Hematopoietic multipotent progenitor cell treated with erythropoietin and hydrocortisone succinate and interleukin-3 and kit ligand, for 15 days (in vitro differentiated cells): ENCODE measurements at regions not wholly inside any gene's neighbourhood (a gene's known extent, or its start where the extent isn't known, plus 50 kb on each side); places are given as distances from the start of the nearest gene placed in this dataset.

Experiments
- DNase-seq: peaks from one replicate; pipeline ENCODE4 v3.0.0-alpha.2; 2015; ENCODE audit warnings: low spot score

GRCh38 chr6:48233063-48233462, 122.1 kb upstream of the PTCHD4 start:
- no peak for DNase-seq

DNA sequence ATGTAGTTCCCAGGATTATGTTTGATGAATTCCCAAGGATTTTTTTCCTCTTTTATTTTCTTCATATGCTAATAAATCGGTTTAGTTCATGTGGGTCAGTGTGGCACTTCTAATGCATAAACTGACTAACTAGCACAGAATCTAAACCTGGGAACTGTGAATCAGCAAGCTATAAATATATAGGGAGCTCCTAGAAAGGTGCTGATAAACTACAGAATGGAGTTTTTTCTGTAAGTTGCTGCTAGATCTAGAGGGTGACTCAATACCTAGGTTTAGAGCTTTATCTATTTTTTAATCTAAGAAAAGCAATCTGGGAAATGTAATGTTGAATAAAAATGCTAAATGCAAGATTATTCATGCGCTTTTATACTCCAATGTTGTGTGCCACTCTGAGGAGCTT, 118.8 kb upstream of the PTCHD4 start:
- no peak for DNase-seq

- DNase-seq: no peak
Observed at GRCh38 chr6:48222241-48222640, 111.2 kb upstream of the PTCHD4 start.

DNA sequence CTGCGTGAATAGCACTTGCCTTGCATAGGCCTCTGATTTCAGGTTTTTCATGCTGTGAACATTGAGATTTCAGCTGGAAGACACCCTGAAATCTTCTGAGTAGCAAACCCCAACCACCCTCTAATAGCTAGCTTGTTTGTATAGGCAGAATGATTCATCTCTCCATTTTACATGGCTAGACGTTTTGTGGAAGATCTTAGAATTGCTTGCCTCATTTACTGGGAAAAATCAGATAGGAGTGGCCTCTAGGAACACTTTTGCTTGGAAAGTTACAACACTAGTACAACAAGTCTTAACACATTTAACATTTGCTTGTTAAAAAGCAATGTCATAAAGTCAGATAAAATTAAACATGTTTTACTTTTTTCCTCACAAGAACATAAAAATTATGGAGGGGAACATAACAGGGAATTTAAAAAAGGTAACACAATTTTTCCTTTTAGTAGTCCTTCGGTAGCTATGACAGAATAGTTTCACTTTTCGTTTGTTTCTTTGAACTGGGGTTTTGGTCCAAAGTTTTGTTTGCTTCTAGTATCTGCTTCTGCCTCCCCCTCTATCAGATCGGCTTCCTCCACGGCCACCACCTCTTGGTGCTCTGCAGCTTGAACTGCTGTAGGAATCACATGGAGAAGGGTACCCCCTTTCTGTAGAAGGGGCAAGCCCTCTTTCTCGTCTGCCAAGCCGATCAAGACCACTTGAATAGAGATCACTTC, 102.2 kb upstream of the PTCHD4 start:
- DNase-seq: no peak

DNA sequence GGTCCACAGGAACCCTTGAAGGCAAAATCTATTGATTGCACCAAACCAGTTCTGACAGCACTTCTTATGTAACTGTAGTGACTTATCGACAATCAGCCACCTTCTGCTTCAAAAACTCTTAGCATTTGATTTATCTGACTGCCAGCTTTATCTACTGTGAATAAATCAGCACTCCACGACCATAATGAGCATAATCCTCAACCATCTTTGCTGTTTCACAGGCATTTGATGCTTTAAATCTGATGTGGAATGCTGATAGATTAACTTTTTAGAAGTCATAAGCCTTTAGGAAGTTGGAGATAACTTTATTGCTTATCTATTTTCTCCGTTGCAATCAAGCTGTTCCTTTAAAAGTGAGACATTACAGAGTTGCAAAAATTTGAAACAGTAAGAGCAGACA, 101.5 kb upstream of the PTCHD4 start:
- DNase-seq: no peak

DNA sequence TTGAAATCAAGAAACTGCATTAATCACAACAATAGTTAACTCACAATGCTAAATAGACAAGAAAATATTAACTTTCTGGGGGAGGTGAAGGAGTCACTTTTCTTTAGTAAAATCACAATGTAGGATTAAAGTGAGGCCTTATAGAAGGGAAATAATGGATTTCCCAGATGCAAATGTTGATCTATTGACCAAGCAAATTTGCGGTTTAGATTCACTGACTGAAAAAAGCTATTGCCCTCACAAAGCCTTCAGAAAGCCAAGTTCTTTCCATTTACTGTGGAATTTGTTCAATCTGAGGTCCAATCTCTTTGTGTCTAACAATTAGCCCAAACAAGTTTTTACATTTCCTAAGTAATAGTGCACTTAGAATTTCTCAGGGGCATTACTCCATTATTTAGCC, 95.1 kb upstream of the PTCHD4 start:
- no peak for DNase-seq

DNA sequence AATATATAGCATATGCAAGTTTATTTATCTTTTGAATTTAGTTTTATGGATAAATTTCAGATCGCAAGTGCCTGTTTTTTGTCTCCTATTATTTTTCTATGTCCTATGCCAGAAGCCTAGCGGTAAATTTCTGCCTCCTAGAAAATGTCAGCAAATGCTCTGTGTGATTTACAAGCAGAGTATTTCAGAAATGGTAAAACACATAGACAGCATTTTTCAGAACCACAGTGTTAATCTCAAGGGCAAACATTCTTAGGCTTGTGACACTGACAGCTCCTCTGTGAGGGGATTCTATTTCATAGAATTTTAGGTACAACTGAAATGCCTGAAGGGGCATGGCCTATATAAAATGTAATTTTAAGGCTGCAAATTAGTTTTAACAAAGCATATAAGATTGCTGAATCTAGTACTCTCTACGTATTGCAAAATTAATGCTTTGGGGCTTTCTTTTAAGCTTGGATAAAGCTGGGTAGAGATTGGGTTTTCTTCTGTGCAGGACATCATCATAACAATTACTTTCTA, 89.9 kb upstream of the PTCHD4 start:
- DNase-seq: no peak

DNA sequence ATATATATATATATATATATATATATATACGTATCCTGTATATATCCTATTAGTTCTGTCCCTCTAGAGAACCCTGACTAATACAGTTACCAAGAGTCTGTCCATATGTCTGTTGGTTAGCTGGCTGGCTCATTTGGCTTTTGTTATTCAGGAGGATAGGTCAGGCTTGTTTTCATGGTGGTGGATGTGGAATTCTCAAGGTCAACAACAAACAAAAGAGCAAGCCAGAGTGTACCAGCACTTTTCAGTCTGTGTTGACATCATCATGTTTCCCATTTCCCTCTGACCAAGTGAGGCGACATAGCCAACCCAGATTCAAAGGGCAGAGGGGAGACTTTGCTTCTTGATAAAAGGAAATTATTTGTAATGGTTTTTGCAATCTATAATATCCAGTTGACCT, 88.5 kb upstream of the PTCHD4 start:
- no peak for DNase-seq

DNA sequence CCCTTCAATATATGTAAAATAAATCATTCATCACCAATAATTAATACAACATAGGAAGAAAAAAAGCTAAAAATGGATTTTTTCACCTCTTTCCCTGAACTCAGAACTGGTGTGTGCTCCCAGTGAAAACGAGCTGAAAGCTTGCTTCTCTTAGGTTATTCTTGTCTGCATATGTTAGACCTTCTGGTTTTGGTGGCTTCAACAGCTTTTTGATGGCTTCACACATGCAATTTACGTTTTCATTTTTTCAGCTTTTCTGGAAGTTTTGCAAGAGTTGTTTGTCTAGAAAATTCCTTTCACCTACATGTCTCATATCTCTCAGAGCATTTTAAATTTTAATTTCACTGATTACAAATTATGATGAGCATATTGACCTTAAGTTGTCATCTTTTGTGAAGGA, 86.9 kb upstream of the PTCHD4 start:
- no peak for DNase-seq

DNA sequence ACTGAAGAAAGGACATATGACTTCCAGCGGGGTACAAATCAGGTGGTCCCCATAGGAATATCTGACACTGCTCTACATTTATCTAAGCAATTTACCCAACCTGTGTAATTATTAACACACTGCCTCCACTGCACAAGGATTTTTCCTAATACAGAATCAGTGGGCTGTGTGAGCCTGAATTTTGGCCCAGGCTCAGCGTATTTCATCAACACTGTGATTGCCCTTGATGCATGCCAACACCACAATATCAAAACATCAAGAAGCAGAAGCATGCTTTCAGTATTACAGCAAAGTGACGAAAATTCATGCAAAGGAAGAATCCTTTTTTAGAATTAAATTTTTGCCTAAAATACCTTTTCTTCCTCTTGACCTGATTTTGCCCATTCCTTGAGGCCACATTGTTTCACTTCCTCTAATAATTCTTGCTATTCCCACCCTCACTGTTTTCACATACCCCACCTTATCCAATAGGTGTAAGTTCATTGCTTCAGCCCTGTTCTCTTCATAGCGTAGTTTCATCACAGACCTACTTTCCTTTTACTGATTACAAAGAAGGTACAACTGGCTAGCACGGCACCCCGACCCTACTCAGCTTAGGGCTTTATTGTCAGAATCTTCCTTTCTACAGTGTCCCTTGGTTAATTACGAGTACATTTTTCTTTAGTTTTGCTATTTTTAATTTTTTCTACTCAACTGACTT, 83.7 kb upstream of the PTCHD4 start:
- no peak for DNase-seq

DNA sequence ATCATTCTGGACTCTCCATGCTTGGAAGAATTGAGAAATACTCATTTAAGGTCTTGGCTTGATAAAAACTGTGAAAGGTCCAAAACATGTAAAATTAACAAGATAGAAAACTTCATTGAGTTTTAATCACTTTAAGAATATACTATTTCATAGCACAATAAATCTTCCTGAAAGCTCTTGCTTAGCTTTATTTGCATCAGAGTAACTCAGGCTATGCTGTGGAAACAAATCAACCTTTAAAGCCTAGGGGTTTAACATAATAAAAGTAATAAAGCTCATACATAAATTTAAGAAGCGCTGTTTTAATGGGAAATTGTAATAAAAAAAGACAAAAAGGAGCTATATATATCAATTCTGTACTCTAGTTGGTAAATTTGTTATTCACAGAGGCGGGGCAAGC, 77.2 kb upstream of the PTCHD4 start:
- DNase-seq: no peak

DNA sequence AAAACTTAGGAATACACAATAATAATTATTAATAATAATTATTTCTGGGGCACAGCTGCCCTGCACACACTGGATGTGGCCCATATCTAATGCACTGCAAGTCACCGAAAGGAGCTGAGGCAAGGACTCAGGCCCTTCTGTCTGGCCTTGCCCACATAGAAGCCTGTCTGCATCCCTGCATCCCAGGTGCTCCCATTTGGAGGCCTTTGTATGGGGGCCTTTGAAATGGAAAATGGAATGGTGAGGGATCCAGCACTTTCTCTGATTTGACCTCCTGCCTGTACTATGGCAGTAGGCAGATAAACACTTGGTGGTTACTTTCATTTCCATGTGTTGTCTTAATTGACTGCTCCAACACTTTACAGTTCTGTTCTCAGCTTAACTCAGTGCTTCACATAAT, 75.7 kb upstream of the PTCHD4 start:
- DNase-seq: no peak

GRCh38 chr6:48184648-48185047, 73.7 kb upstream of the PTCHD4 start:
- no peak for DNase-seq

DNA sequence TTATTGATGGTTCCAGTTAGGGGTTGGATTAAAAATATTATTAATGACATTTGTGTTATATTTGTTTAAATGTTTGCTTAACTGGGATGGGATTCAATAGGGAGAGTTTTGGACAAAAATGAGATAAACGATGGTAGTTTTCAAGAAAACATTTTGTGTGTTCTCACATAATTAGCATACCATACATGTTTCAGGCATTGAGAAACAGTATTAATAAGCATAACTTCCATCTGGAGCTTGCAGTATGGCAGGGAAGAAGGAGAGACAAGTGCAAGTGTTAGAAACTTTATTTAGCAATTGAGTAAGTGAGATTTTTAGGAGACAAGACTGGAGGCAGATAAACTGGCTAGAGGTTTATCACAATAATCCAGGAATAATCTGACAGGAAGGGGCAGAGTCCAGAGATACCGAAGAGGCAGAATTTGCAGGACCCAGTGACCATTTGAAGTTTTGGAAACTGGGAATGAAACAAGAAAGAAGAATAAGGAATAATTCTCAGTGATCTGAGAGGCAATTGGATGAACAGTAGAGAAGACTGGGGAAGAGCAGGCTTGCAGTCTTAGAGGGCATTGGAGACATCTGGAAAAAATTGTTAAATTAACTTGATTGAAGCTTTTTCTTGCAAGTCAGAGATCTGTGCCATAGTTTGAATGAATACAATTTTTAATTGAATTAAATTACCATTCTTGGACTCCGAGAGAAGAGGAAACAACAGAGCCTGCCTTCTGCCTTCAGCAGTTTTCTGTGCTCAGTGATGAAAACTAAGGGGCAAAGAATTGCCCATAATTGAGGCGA, 73.0 kb upstream of the PTCHD4 start:
- DNase-seq: no peak

- DNase-seq: no peak
Observed at GRCh38 chr6:48183178-48183577, 72.2 kb upstream of the PTCHD4 start.

- DNase-seq: no peak
Observed at GRCh38 chr6:48178700-48179099, 67.7 kb upstream of the PTCHD4 start.

DNA sequence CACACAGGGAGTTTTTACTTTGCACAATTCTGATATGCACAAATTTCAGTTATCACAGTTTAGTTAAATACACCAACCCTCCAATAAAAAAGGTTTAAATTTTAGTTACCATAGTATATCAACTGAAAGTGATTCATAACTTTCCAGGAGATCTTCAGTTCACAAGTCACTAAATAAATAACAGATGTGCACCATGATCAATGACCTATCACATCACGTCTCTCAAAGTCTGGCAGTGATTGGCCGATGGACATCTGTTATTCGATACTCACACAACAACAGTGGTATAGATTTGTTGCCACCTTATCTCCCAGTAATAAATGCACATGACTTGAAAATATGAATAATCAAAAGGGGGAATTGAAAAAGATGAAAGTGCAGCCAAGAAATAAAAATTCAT, 66.8 kb upstream of the PTCHD4 start:
- DNase-seq: no peak

- DNase-seq: no peak
Observed at GRCh38 chr6:48176645-48177308, 65.8 kb upstream of the PTCHD4 start.

- DNase-seq: no peak
Observed at GRCh38 chr6:48169635-48170034, 58.6 kb upstream of the PTCHD4 start.
